Tibial nerve (tissue), 4 donors: ENCODE measurements at regions not wholly inside any gene's neighbourhood (a gene's known extent, or its start where the extent isn't known, plus 50 kb on each side); places are given as distances from the start of the nearest gene placed in this dataset.

ENCODE experiments used
- DNase-seq, 2 donors: peaks; one replicate each; pipeline ENCODE4 v3.0.0-alpha.2; 2019; ENCODE audit warnings: low spot score in 2 of 2
- H3K27ac ChIP-seq, 4 donors: fragments of 200-600 bp; sonication (generic) in 3 of 4; one replicate each; pipeline ENCODE4 v1.5.1; 2017 to 2019; ENCODE audit warnings: mild to moderate bottlenecking in 1 of 4
- H3K27me3 ChIP-seq, 2 donors: fragments of 200-600 bp; sonication (generic) in 1 of 2; one replicate each; pipeline versions ENCODE4 v1.5.1 to v1.6.0; 2017 to 2019
- H3K36me3 ChIP-seq, 3 donors: fragments of 200-600 bp; sonication (generic); one replicate each; pipeline ENCODE4 v1.5.1; 2018 to 2019
- H3K4me1 ChIP-seq, 4 donors: fragments of 200-600 bp; sonication (generic) in 3 of 4; one replicate each; pipeline ENCODE4 v1.5.1; 2017 to 2019
- H3K4me3 ChIP-seq, 4 donors: fragments of 200-600 bp; sonication (generic) in 3 of 4; one replicate each; pipeline ENCODE4 v1.5.1; 2017 to 2019; ENCODE audit warnings: mild to moderate bottlenecking in 1 of 4, moderate library complexity in 1 of 4
- H3K9me3 ChIP-seq, 4 donors: fragments of 200-600 bp; sonication (generic) in 3 of 4; one replicate each; pipeline ENCODE4 v1.5.1; 2017 to 2019
- EP300 ChIP-seq, 2 donors: sonication (generic); formaldehyde crosslinking; IDR thresholded peaks; one replicate each; pipeline ENCODE4 v1.6.1; 2017; ENCODE audit warnings: antibody characterized with exemption in 2 of 2, mild to moderate bottlenecking in 1 of 2
- POLR2A ChIP-seq, 2 donors: fragments of 450-650 bp; IDR thresholded peaks; one replicate each; pipeline ENCODE4 v1.6.1; 2017; ENCODE audit warnings: antibody characterized with exemption in 2 of 2, mild to moderate bottlenecking in 2 of 2, moderate library complexity in 2 of 2
- WGBS, 2 donors: methylation state at CpG; one replicate each; pipeline ENCODE4 v1.1.5; 2018; 5-methylcytosine and 5-hydroxymethylcytosine counted together
- TF ChIP-seq, protein P1 (sequence below), 5 experiments: fragments of 200-600 bp in 3 of 5; fragments of 450-650 bp in 2 of 5; sonication (generic) in 3 of 5; IDR thresholded peaks; one replicate each; pipeline ENCODE4 v1.5.1; 2016 to 2019; ENCODE audit warnings: antibody characterized with exemption in 5 of 5, mild to moderate bottlenecking in 3 of 5, moderate library complexity in 2 of 5

DNA sequence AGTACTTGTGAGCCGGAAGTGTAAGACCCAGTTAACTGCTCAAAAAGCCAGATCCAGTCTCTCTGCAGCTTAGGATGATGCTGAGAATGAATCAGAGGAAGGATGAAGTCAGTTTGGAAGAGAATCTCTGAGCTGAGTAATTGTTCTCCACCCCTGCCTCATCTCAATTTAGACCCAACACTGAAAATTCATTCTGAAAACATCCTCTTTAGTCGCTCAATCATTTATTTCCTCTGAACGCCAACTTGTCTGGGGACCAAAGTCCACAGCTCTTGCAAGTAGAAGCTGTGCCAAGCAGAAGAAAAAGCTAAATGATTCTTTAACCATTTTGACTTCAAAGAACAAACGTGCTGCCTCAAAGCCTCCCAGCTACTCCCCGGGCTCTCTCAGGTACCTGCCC lies 177.1 kb upstream of the KLHL29 start:
- DNase-seq, result no peak
- no peaks in the 10 kb centered on the region for H3K36me3 ChIP-seq
- H3K4me3 ChIP-seq, result no peak overlapping the region
- no peaks in the 10 kb centered on the region for H3K9me3 ChIP-seq
- WGBS, 2 donors, result 55 to 59% methylated on average over 5 of the region's 5 CpGs
- H3K4me1 ChIP-seq, result peaks cover 0 to 28% (median 2%) of the 10 kb centered on the region in 4 donors
- no peak overlapping the region for H3K27ac ChIP-seq
- no peaks in the 10 kb centered on the region for H3K27me3 ChIP-seq
- no peak for TF ChIP-seq POLR2A (IDR thresholded peaks at IDR 0.05)
- TF ChIP-seq, protein P1, sequence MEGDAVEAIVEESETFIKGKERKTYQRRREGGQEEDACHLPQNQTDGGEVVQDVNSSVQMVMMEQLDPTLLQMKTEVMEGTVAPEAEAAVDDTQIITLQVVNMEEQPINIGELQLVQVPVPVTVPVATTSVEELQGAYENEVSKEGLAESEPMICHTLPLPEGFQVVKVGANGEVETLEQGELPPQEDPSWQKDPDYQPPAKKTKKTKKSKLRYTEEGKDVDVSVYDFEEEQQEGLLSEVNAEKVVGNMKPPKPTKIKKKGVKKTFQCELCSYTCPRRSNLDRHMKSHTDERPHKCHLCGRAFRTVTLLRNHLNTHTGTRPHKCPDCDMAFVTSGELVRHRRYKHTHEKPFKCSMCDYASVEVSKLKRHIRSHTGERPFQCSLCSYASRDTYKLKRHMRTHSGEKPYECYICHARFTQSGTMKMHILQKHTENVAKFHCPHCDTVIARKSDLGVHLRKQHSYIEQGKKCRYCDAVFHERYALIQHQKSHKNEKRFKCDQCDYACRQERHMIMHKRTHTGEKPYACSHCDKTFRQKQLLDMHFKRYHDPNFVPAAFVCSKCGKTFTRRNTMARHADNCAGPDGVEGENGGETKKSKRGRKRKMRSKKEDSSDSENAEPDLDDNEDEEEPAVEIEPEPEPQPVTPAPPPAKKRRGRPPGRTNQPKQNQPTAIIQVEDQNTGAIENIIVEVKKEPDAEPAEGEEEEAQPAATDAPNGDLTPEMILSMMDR (IDR thresholded peaks at IDR 0.05), result no peak
- no peak for TF ChIP-seq EP300 (IDR thresholded peaks at IDR 0.05)

DNA sequence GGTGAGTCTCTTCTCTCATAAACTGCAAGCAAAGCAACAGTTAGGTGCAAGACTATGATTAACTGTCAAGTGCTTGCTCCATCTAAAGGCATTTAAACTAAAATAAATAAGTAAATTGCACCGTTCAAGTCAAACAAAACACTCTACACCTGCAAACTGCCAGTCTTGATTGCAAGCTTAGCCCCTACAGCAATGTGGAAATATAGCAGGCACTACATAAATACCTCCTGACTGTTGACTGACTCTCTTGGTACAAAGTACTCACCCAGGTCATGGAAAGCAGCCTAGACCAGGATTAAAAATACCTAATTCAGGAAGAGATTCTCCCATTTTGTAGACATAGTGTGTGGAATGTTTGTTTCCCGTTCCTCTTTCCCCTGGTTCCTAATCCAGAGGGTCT lies 176.6 kb upstream of the KLHL29 start:
- WGBS, 2 donors, result 46% methylated on average over 2 of the region's 2 CpGs
- Histone ChIP-seq H3K27me3 (no peaks in the 10 kb centered on the region), H3K4me1 (peaks cover 0 to 28% (median 2%) of the 10 kb centered on the region in 4 donors), H3K9me3 (no peaks in the 10 kb centered on the region), H3K36me3 (no peaks in the 10 kb centered on the region), H3K27ac (no peak overlapping the region), H3K4me3 (no peak overlapping the region)
- TF ChIP-seq, protein P1 (IDR thresholded peaks at IDR 0.05), result no peak
- TF ChIP-seq EP300 (IDR thresholded peaks at IDR 0.05) (no peak), POLR2A (IDR thresholded peaks at IDR 0.05) (no peak)
- no peak for DNase-seq

DNA sequence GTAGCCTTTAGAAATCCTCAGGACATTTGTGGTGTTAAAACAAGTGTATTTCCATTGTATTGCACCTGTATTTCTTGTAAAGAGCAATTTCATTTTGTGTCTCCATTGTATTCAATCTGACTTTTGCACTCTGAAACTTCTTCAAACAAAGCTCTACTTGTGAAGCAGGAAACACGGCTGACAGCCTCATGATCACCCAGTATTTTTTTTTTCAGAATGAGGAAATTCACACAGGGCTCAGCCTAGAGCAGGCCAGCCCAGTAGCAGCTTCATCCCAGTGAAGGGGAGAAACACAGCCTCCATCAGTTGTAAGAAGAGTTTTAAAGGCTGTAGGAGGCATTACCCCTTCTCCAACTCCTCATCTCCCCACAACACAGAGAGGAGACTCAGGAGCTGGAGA lies 175.9 kb upstream of the KLHL29 start:
- peaks cover 0 to 28% (median 2%) of the 10 kb centered on the region in 4 donors for H3K4me1 ChIP-seq
- H3K9me3 ChIP-seq, result no peaks in the 10 kb centered on the region
- TF ChIP-seq EP300 (IDR thresholded peaks at IDR 0.05) (no peak), POLR2A (IDR thresholded peaks at IDR 0.05) (no peak)
- no peak overlapping the region for H3K4me3 ChIP-seq
- no peaks in the 10 kb centered on the region for H3K27me3 ChIP-seq
- WGBS, 2 donors, result 0 to 3% methylated on average over 1 of the region's 1 CpG
- DNase-seq, result no peak
- H3K27ac ChIP-seq, result peak overlapping the region in 1 of 4 donors; percentile 41
- no peaks in the 10 kb centered on the region for H3K36me3 ChIP-seq

DNA sequence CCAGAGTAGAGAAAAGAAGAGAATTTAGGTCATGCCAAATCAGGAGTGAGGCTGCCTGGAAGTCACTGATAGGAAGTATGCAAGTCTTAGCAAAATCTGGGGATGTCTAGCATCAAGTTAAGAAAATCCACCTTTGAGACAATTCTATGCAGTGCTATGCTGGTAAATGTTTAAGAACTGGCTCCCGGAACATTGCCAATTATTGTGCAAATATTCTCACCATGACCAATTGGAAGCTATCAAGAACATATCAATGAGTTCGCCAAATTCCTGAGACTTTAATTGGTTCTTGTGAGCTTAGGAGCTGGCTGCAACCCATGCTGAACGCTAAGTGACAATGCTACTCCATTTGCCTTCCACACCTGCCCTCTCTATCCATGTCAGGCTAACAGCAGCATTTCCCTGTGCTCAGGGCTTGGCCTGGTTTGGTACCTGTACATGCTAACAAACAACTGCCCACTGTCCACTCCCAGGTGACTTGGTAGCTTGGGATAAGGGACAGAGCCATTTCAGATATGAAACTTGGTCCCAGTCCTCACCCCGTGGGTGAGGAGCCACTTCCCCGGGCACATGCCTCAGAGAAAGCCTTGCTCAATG lies 172.9 kb upstream of the KLHL29 start:
- TF ChIP-seq, protein P1 (IDR thresholded peaks at IDR 0.05), result no peak
- TF ChIP-seq POLR2A (IDR thresholded peaks at IDR 0.05) (no peak), EP300 (IDR thresholded peaks at IDR 0.05) (no peak)
- H3K27me3 ChIP-seq, result no peaks in the 10 kb centered on the region
- no peaks in the 10 kb centered on the region for H3K36me3 ChIP-seq
- WGBS, 2 donors, result 88 to 90% methylated on average over 5 of the region's 5 CpGs
- peaks cover 0 to 9% (median 0%) of the 10 kb centered on the region in 4 donors for H3K9me3 ChIP-seq
- no peak overlapping the region for H3K27ac ChIP-seq
- H3K4me1 ChIP-seq, result peaks cover 0 to 16% (median 2%) of the 10 kb centered on the region in 4 donors
- no peak for DNase-seq
- H3K4me3 ChIP-seq, result no peak overlapping the region

DNA sequence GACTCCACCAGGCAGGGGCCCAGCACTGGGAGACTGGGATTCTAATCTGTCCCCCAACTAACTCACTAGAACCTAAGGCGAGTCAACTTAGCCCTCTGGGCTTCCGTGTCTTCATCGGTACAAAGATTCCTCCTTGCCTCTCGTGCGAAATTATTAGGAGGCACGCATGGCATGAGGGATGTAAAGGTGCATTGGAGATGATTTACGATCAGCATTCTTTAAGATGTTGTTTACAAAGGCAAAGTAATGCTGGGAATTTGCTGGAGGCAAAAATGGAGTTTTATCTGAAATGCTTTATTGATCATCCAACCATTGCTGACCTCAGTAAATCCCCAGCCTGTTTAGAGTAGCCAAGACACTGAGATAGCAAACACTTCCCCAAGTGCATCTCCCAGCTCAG lies 171.8 kb upstream of the KLHL29 start:
- no peak for DNase-seq
- H3K36me3 ChIP-seq, result no peaks in the 10 kb centered on the region
- no peak for TF ChIP-seq EP300 (IDR thresholded peaks at IDR 0.05)
- no peak for TF ChIP-seq POLR2A (IDR thresholded peaks at IDR 0.05)
- TF ChIP-seq, protein P1 (IDR thresholded peaks at IDR 0.05), result no peak
- no peaks in the 10 kb centered on the region for H3K27me3 ChIP-seq
- WGBS, 2 donors, result 96 to 97% methylated on average over 7 of the region's 7 CpGs
- peaks cover 0 to 9% (median 0%) of the 10 kb centered on the region in 4 donors for H3K9me3 ChIP-seq
- no peak overlapping the region for H3K27ac ChIP-seq
- peaks cover 0 to 9% (median 2%) of the 10 kb centered on the region in 4 donors for H3K4me1 ChIP-seq
- no peak overlapping the region for H3K4me3 ChIP-seq
